ENCODE measurements at regions not wholly inside any gene's neighbourhood (a gene's known extent, or its start where the extent isn't known, plus 50 kb on each side); places are given as distances from the start of the nearest gene placed in this dataset.

DNA sequence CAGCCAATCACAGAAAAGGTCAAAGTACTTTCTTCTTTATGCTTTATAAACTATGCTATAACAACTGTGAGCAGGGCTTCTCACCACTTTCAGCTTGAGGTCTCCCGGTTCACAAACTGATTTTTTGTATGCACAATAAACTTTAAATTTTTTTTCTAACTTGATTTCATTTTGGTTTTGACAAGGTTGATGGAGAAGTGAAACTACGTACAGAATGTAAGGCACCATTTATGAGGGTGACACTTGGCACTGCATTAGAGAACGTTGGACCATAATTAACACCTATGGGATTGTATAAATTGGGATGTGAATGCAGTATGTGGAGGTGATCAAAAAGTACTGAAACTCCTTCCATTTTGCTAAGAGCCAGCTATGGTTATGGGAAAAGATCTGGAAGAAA lies 857.9 kb upstream of the HTR2C start:
- no peaks in the 10 kb centered on the region for H3K79me2 ChIP-seq (ENCODE audit: insufficient read depth, low read depth, low read length)
- no peak overlapping the region for H3K27ac ChIP-seq (ENCODE audit: low read depth, low read length, poor library complexity, severe bottlenecking)
- DNase-seq (ENCODE audit: low spot score): no peak
- H3K4me2 ChIP-seq (ENCODE audit: low read length): no peak overlapping the region
- ChIA-PET POLR2A (interaction anchor here (0.6 to 1.2 kb wide), 2 partner anchors 40 to 945 kb away, joined by 3 to 4 read pairs; no protein-coding TSS in a partner anchor), CTCF (ENCODE audit: unreplicated experiment) (no interaction called here)
- H3K9me2 ChIP-seq (ENCODE audit: insufficient read depth, low read length): no peaks in the 10 kb centered on the region
- no peak overlapping the region for H2AFZ ChIP-seq (ENCODE audit: low read length)
- TF ChIP-seq EZH2phosphoT487 (IDR thresholded peaks at IDR 0.05; ENCODE audit: borderline replicate concordance, low read depth, low read length): no peak
- TF ChIP-seq, protein P1, sequence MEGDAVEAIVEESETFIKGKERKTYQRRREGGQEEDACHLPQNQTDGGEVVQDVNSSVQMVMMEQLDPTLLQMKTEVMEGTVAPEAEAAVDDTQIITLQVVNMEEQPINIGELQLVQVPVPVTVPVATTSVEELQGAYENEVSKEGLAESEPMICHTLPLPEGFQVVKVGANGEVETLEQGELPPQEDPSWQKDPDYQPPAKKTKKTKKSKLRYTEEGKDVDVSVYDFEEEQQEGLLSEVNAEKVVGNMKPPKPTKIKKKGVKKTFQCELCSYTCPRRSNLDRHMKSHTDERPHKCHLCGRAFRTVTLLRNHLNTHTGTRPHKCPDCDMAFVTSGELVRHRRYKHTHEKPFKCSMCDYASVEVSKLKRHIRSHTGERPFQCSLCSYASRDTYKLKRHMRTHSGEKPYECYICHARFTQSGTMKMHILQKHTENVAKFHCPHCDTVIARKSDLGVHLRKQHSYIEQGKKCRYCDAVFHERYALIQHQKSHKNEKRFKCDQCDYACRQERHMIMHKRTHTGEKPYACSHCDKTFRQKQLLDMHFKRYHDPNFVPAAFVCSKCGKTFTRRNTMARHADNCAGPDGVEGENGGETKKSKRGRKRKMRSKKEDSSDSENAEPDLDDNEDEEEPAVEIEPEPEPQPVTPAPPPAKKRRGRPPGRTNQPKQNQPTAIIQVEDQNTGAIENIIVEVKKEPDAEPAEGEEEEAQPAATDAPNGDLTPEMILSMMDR (conservative IDR thresholded peaks at IDR 0.05; ENCODE audit: low read length): no peak
- no peaks in the 10 kb centered on the region for H3K36me3 ChIP-seq (ENCODE audit: insufficient read depth, low read length)
- no TSS peak for BruUV-seq (replicated peaks)
- no peaks in the 10 kb centered on the region for H3K4me1 ChIP-seq (ENCODE audit: insufficient read depth, low read length, poor library complexity, severe bottlenecking)
- H3K4me3 ChIP-seq (ENCODE audit: low read depth, low read length, poor library complexity, severe bottlenecking): no peak overlapping the region
- H3K9me3 ChIP-seq (ENCODE audit: low read length): no peaks in the 10 kb centered on the region
- intact Hi-C loops (cut with micrococcal nuclease; ENCODE audit: unreplicated experiment): no loop called here
- H4K20me1 ChIP-seq (ENCODE audit: insufficient read depth, low read length): no peaks in the 10 kb centered on the region

DNA sequence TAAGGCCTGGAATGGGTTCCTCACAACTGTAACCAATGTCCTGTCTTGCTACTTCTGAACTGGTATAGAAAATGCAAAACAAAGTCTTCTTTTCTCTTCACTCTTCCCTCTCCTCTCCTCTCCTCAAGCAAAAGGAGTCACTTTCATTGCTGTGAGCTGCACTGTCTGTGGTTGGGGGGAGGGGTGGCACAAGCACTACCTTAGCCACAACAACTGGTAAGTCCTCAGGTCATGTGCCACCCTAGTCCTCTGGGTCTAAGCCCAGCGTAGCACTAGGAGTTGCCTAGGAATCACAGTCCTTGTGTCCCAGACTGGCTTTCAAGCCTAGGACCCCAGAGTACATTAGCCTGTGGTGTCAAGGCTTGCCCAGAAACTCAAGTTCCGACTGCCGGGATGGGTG lies 859.3 kb upstream of the AMOT start:
- intact Hi-C loops (cut with micrococcal nuclease; ENCODE audit: unreplicated experiment): no loop called here
- Histone ChIP-seq H3K9me3 (ENCODE audit: low read length) (no peaks in the 10 kb centered on the region), H3K27ac (ENCODE audit: low read depth, low read length, poor library complexity, severe bottlenecking) (no peak overlapping the region), H3K4me3 (ENCODE audit: low read depth, low read length, poor library complexity, severe bottlenecking) (no peak overlapping the region), H3K4me2 (ENCODE audit: low read length) (no peak overlapping the region), H2AFZ (ENCODE audit: low read length) (no peak overlapping the region), H3K36me3 (ENCODE audit: insufficient read depth, low read length) (no peaks in the 10 kb centered on the region), H3K9me2 (ENCODE audit: insufficient read depth, low read length) (no peaks in the 10 kb centered on the region), H3K4me1 (ENCODE audit: insufficient read depth, low read length, poor library complexity, severe bottlenecking) (no peaks in the 10 kb centered on the region), H4K20me1 (ENCODE audit: insufficient read depth, low read length) (no peaks in the 10 kb centered on the region), H3K79me2 (ENCODE audit: insufficient read depth, low read depth, low read length) (no peaks in the 10 kb centered on the region)
- ChIA-PET POLR2A (no interaction called here), CTCF (ENCODE audit: unreplicated experiment) (no interaction called here)
- BruUV-seq (replicated peaks): no TSS peak
- DNase-seq (ENCODE audit: low spot score): no peak
- no peak for TF ChIP-seq EZH2phosphoT487 (IDR thresholded peaks at IDR 0.05; ENCODE audit: borderline replicate concordance, low read depth, low read length)
- TF ChIP-seq, protein P1 (conservative IDR thresholded peaks at IDR 0.05; ENCODE audit: low read length): no peak

DNA sequence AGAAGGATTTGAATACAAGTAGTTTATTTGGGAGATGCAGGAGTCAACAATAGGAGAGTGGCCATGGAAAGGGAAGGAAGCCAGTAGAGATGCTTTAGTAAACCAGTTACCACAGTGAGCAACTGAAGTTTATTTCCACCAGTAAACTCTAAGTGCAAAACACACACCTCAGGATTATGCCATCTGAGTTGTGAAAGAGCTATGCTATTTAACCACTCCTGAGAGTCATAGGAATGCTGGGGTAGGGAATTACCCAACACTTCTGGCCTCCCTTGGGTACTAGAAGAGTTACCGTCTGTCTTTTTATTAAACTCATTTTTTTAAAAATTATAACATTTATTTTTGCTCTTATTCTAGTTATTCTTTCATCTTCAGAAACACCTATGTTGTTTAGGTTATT lies 834.6 kb upstream of the AMOT start:
- H3K79me2 ChIP-seq (ENCODE audit: insufficient read depth, low read depth, low read length): no peaks in the 10 kb centered on the region
- intact Hi-C loops (cut with micrococcal nuclease; ENCODE audit: unreplicated experiment): no loop called here
- CTCF ChIA-PET (ENCODE audit: unreplicated experiment): no interaction called here
- POLR2A ChIA-PET: no interaction called here
- no peaks in the 10 kb centered on the region for H3K4me1 ChIP-seq (ENCODE audit: insufficient read depth, low read length, poor library complexity, severe bottlenecking)
- no TSS peak for BruUV-seq (replicated peaks)
- no peaks in the 10 kb centered on the region for H3K9me2 ChIP-seq (ENCODE audit: insufficient read depth, low read length)
- no peak overlapping the region for H3K27ac ChIP-seq (ENCODE audit: low read depth, low read length, poor library complexity, severe bottlenecking)
- no peaks in the 10 kb centered on the region for H4K20me1 ChIP-seq (ENCODE audit: insufficient read depth, low read length)
- no peak for DNase-seq (ENCODE audit: low spot score)
- TF ChIP-seq, protein P1 (conservative IDR thresholded peaks at IDR 0.05; ENCODE audit: low read length): no peak
- TF ChIP-seq EZH2phosphoT487 (IDR thresholded peaks at IDR 0.05; ENCODE audit: borderline replicate concordance, low read depth, low read length): no peak
- no peak overlapping the region for H2AFZ ChIP-seq (ENCODE audit: low read length)
- no peaks in the 10 kb centered on the region for H3K36me3 ChIP-seq (ENCODE audit: insufficient read depth, low read length)
- H3K9me3 ChIP-seq (ENCODE audit: low read length): no peaks in the 10 kb centered on the region
- H3K4me2 ChIP-seq (ENCODE audit: low read length): no peak overlapping the region
- no peak overlapping the region for H3K4me3 ChIP-seq (ENCODE audit: low read depth, low read length, poor library complexity, severe bottlenecking)

Data from OCI-LY7 (cell line).